Astrocyte of the cerebellum (primary cell): ENCODE measurements at regions not wholly inside any gene's neighbourhood (a gene's known extent, or its start where the extent isn't known, plus 50 kb on each side); places are given as distances from the start of the nearest gene placed in this dataset.
"Not testable (repeated sequence)": the region's sequence is repeated elsewhere in the genome, so short reads cannot be mapped to it uniquely, and the experiment has no call there.

ENCODE experiments used
- DNase-seq: peaks from one replicate; pipeline ENCODE4 v3.0.0-alpha.2; 2011; ENCODE audit warnings: low read depth
- H3K4me3 ChIP-seq: 2 replicates; pipeline ENCODE4 v1.5.1; 2011; ENCODE audit warnings: mild to moderate bottlenecking, low read depth, low read length, moderate library complexity
- in situ Hi-C: cut with HindIII; loops from 2 replicates; pipeline ENCODE4 v1.10.0; 2017; ENCODE audit warnings: low sequenced_read_pairs
- TF ChIP-seq, protein P1 (sequence below): IDR thresholded peaks from 2 replicates; pipeline ENCODE4 v1.5.1; 2012; ENCODE audit warnings: low read length, low read depth, moderate library complexity, mild to moderate bottlenecking; ENCODE audit errors: missing control alignments

DNA sequence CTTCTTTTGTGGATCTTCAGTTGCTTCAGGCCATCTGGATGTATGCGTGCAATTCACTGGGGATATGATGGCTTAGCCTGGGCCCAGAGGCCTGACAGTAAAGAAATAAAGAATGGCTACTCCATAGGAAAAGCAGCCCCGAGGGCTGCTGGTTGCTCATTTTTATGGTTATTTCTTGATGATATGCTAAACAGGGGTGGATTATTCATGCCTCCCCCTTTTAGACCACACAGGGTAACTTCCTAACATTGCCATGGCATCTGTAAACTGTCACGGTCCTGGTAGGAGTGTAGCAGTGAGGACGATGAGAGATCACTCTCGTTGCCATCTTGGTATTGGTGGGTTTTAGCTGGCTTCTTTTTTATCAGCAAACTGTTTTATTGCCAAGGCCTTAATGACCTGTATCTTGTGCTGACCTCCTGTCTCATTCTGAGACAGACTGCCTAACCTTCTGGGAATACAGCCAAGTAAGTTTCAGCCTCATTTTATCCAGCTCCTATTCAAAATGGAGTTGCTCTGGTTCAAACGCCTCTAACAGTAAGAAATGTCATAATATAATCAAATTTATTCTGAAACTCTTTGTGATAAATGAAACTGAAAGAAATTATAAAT lies 60.5 kb downstream of the DSEL start:
- no peak overlapping the region for H3K4me3 ChIP-seq
- DNase-seq = no peak
- in situ Hi-C loops = no loop called here
- TF ChIP-seq, protein P1, sequence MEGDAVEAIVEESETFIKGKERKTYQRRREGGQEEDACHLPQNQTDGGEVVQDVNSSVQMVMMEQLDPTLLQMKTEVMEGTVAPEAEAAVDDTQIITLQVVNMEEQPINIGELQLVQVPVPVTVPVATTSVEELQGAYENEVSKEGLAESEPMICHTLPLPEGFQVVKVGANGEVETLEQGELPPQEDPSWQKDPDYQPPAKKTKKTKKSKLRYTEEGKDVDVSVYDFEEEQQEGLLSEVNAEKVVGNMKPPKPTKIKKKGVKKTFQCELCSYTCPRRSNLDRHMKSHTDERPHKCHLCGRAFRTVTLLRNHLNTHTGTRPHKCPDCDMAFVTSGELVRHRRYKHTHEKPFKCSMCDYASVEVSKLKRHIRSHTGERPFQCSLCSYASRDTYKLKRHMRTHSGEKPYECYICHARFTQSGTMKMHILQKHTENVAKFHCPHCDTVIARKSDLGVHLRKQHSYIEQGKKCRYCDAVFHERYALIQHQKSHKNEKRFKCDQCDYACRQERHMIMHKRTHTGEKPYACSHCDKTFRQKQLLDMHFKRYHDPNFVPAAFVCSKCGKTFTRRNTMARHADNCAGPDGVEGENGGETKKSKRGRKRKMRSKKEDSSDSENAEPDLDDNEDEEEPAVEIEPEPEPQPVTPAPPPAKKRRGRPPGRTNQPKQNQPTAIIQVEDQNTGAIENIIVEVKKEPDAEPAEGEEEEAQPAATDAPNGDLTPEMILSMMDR = no peak

DNA sequence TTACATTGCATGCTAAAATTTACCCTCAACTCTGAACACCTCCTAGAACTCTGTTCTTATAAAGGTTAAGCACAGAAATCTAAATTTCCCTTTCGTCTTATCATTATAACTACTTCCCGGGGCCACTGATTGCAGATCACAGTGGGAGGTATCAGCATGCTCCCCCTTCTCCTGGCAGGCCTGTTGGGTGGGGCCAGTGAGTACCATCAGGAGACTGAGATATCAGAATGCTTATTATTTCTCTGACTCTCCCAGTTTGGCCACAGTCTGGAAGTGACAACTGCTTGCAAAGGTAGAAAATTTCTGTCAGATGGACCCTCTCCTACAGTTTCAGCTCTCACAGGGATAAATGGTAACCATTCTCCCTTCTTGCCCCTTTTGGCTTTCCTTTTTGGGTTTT lies 62.6 kb downstream of the DSEL start:
- no peak for DNase-seq
- in situ Hi-C loops = no loop called here
- H3K4me3 ChIP-seq = no peak overlapping the region
- TF ChIP-seq, protein P1 = no peak

DNA sequence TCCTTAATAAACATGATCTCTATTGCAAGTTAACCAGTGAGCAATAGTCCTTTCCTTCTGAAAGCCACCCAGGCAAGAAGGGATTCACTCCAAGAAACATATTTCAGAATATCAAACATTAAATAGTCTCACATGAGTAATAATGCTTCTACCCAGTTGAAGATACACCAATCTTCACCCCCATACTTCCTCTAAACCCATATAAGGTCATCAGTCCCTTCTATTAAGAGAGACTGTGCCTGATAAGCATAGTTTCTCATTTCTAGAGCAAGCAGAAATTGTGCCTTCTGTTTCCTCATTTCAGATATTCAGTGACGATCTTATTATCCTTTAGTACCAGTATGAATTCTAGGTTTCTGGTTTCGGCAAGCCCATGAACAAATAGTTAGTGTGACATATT lies 64.6 kb downstream of the DSEL start:
- TF ChIP-seq, protein P1 = no peak
- in situ Hi-C loops = no loop called here
- H3K4me3 ChIP-seq = no peak overlapping the region
- no peak for DNase-seq

DNA sequence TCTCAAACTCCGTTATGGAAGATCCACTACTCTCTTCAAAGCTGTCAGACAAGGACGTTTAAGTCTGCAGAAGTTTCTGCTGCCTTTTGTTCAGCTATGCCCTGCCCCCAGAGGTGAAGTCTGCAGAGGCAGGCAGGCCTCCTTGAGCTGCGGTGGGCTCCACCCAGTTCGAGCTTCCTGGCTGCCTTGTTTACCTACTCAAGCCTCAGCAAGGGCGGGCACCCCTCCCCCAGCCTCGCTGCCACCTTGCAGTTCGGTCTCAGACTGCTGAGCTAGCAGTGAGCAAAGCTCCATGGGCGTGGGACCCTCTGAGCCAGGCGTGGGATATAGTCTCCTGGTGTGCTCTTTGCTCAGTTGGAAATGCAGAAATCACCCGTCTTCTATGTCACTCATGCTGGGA lies 65.4 kb downstream of the DSEL start:
- DNase-seq, in situ Hi-C loops, H3K4me3 ChIP-seq: not testable (repeated sequence)

DNA sequence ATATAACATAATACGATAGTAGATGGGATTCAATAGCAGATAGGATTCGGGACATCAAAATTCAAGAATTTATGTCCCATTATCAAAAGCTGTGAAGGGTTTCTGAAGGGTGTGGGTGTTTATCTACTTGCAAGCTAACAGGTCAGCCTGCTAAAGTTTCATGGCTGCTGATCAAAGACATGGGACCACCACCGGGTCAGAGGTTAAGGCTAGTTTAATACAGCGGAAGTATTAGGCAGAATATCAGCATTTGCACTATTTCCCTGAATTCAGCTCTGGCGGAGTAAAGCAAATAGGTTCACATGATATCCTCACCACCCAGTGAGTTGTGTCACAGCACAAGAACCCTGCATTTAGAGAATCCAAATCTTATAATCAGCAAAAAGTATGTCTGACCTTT lies 82.5 kb downstream of the DSEL start:
- TF ChIP-seq, protein P1 = no peak

DNA sequence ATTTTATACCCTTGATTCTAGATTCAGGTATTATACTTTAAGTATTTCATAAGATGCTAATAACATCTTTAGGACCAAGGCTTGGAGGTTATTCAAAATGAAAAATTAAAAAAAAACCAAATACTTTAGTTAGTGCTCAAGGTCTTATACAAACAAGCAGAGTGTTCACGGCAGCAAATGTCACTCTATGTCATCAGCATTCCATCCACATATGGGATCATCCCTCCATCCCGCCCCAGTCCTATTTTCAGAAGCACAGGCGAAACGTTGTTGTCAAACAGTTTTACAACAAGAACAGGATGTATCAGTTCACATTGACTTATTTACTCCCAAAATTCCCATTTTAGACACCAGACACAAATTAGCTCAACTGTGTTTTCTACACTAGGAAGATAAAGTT lies 83.7 kb downstream of the DSEL start:
- in situ Hi-C loops = no loop called here
- TF ChIP-seq, protein P1 = no peak
- H3K4me3 ChIP-seq = no peak overlapping the region
- no peak for DNase-seq

More for the DNA sequence above, 82.5 kb downstream of the DSEL start:
- H3K4me3 ChIP-seq = no peak overlapping the region
- no peak for DNase-seq
- in situ Hi-C loops = no loop called here

DNA sequence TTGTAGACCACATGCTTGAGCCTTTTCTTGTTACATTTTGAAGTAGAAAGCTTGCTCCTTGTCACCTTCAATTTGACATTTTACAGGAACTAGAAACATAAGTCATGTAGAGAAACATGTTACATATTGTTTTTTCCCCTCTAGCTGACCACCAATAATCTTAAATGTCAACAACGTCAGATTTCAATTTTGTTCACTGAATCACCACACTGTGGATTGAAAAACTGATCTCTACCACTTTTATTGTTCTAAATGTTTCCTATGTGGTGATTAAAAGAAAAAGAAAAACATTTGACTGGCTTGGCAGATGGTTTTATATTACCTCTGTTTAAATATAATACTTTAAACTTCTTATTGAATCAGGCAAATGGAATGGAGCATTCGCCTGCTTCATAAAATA lies 87.7 kb downstream of the DSEL start:
- DNase-seq = no peak
- in situ Hi-C loops = no loop called here

More for the DNA sequence above, 87.7 kb downstream of the DSEL start:
- TF ChIP-seq, protein P1 = no peak
- H3K4me3 ChIP-seq = no peak overlapping the region
